Breast epithelium (tissue), 4 donors: ENCODE measurements at regions not wholly inside any gene's neighbourhood (a gene's known extent, or its start where the extent isn't known, plus 50 kb on each side); places are given as distances from the start of the nearest gene placed in this dataset.

Source experiments
- DNase-seq, 2 donors: peaks; one replicate each; pipeline ENCODE4 v3.0.0-alpha.2; 2019; ENCODE audit warnings: low spot score in 2 of 2
- H3K27ac ChIP-seq, 2 donors: fragments of 200-600 bp; sonication (generic) in 1 of 2; one replicate each; pipeline ENCODE4 v1.5.1; 2016 to 2019; ENCODE audit warnings: mild to moderate bottlenecking in 1 of 2
- H3K27me3 ChIP-seq, 2 donors: fragments of 200-600 bp; sonication (generic) in 1 of 2; one replicate each; pipeline versions ENCODE4 v1.5.1 to v1.6.0; 2017 to 2019; ENCODE audit warnings: control low read depth in 1 of 2, mild to moderate bottlenecking in 1 of 2
- H3K36me3 ChIP-seq: fragments of 200-600 bp; one replicate; pipeline ENCODE4 v1.5.1; 2019
- H3K4me1 ChIP-seq, 2 donors: fragments of 200-600 bp; sonication (generic); one replicate each; pipeline ENCODE4 v1.5.1; 2016 to 2019; ENCODE audit warnings: control low read depth in 1 of 2
- H3K4me3 ChIP-seq, 3 donors: fragments of 200-600 bp; sonication (generic); 1 replicate in 2 of 3; 2 replicates in 1 of 3; pipeline ENCODE4 v1.5.1; 2016 to 2019; ENCODE audit warnings: mild to moderate bottlenecking in 3 of 3, moderate library complexity in 2 of 3
- H3K9me3 ChIP-seq, 2 donors: fragments of 200-600 bp; sonication (generic) in 1 of 2; one replicate each; pipeline ENCODE4 v1.5.1; 2016 to 2019; ENCODE audit warnings: control low read depth in 1 of 2
- POLR2A ChIP-seq: fragments of 450-650 bp; IDR thresholded peaks from one replicate; pipeline ENCODE4 v1.6.1; 2016; ENCODE audit warnings: antibody characterized with exemption, mild to moderate bottlenecking, moderate library complexity
- POLR2AphosphoS5 ChIP-seq, 3 donors: sonication (generic); formaldehyde crosslinking; IDR thresholded peaks; one replicate each; pipeline ENCODE4 v1.6.1; 2017; ENCODE audit warnings: antibody characterized with exemption in 3 of 3
- intact Hi-C: fragments of 100-400 bp; cut with DNase I; formaldehyde crosslinking; loops from one replicate; pipeline ENCODE4 v1.15.1; 2023; ENCODE audit warnings: low total_unique reads
- TF ChIP-seq, protein P1 (sequence below), 3 donors: fragments of 450-650 bp; IDR thresholded peaks; one replicate each; pipeline ENCODE4 v1.5.1; 2016 to 2017; ENCODE audit warnings: antibody characterized with exemption in 3 of 3, mild to moderate bottlenecking in 3 of 3, moderate library complexity in 3 of 3

GRCh38 chr10:42996588-42996987, 80.3 kb upstream of the RET start:
- Histone ChIP-seq H3K9me3 (no peaks in the 10 kb centered on the region), H3K4me3 (no peak overlapping the region), H3K36me3 (no peaks in the 10 kb centered on the region), H3K4me1 (no peaks in the 10 kb centered on the region), H3K27ac (no peak overlapping the region), H3K27me3 (no peaks in the 10 kb centered on the region)
- no peak for DNase-seq
- intact Hi-C loops: no loop called here
- TF ChIP-seq POLR2AphosphoS5 (IDR thresholded peaks at IDR 0.05) (no peak), POLR2A (no peak)
- TF ChIP-seq, protein P1, sequence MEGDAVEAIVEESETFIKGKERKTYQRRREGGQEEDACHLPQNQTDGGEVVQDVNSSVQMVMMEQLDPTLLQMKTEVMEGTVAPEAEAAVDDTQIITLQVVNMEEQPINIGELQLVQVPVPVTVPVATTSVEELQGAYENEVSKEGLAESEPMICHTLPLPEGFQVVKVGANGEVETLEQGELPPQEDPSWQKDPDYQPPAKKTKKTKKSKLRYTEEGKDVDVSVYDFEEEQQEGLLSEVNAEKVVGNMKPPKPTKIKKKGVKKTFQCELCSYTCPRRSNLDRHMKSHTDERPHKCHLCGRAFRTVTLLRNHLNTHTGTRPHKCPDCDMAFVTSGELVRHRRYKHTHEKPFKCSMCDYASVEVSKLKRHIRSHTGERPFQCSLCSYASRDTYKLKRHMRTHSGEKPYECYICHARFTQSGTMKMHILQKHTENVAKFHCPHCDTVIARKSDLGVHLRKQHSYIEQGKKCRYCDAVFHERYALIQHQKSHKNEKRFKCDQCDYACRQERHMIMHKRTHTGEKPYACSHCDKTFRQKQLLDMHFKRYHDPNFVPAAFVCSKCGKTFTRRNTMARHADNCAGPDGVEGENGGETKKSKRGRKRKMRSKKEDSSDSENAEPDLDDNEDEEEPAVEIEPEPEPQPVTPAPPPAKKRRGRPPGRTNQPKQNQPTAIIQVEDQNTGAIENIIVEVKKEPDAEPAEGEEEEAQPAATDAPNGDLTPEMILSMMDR (IDR thresholded peaks at IDR 0.05): no peak

DNA sequence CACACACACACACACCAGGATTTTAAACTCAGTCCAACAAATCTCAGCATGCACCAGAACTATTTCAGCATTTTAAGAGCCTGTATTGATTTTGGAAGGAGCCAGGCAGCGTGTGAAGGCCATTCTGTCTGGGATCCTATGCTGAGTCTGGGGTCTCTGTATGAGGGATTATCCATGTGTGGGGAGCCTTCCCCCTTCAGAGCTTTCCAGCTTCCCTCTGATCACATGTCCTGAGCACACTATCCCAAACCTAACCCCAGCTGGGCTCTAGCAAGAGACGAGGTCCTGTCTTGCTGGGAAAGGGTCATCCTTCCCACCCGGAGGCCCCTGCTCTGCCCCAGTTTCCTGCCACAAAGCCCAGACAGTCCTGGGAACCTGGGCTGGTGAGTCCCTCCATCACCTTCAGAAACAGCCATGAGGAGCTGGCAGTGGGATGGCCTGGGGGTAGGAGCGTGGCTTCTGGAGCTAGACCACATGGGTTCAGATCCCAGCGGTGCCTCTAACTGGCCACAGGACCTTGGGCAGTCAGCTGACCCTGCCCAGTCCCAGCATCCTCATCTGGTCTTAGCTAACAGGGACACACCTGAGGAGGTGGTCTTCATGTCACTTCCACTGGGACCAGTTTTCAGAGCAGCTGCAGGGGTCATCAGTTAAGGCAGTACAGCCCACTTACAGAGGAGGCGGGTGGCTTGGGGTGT, 79.6 kb upstream of the RET start:
- H3K27ac ChIP-seq: no peak overlapping the region
- H3K27me3 ChIP-seq: no peaks in the 10 kb centered on the region
- H3K4me3 ChIP-seq: no peak overlapping the region
- intact Hi-C loops: no loop called here
- no peak for TF ChIP-seq POLR2AphosphoS5 (IDR thresholded peaks at IDR 0.05)
- TF ChIP-seq, protein P1 (IDR thresholded peaks at IDR 0.05): no peak
- H3K36me3 ChIP-seq: no peaks in the 10 kb centered on the region
- H3K9me3 ChIP-seq: no peaks in the 10 kb centered on the region
- no peaks in the 10 kb centered on the region for H3K4me1 ChIP-seq
- DNase-seq: no peak

DNA sequence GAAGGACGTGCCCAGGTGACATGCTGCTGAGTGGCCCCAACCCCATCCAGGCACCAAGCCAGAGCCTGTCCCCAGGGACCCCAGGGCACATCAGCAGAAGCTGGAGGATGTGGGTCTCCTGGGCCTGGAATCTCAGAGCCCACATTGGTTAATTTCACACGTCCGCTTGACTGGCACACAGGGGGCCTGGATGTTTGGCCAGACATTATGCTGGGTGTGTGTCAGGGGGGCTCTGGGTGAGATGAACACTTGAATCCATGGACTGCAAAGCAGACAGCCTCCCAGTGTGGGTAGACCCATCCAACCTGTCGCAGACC, 79.1 kb upstream of the RET start:
- no peaks in the 10 kb centered on the region for H3K27me3 ChIP-seq
- no peak for DNase-seq
- no peak for TF ChIP-seq POLR2AphosphoS5 (IDR thresholded peaks at IDR 0.05)
- no peak for TF ChIP-seq POLR2A
- TF ChIP-seq, protein P1 (IDR thresholded peaks at IDR 0.05): no peak

GRCh38 chr10:42998481-42999384, 78.1 kb upstream of the RET start:
- TF ChIP-seq POLR2A (no peak), POLR2AphosphoS5 (IDR thresholded peaks at IDR 0.05) (no peak)
- TF ChIP-seq, protein P1 (IDR thresholded peaks at IDR 0.05): no peak
- DNase-seq: no peak
- intact Hi-C loops: no loop called here
- no peaks in the 10 kb centered on the region for H3K36me3 ChIP-seq
- no peak overlapping the region for H3K27ac ChIP-seq
- no peaks in the 10 kb centered on the region for H3K9me3 ChIP-seq
- no peaks in the 10 kb centered on the region for H3K27me3 ChIP-seq
- H3K4me3 ChIP-seq: no peak overlapping the region
- H3K4me1 ChIP-seq: no peaks in the 10 kb centered on the region

More for the DNA sequence above, 79.1 kb upstream of the RET start:
- H3K4me1 ChIP-seq: no peaks in the 10 kb centered on the region
- intact Hi-C loops: no loop called here
- no peak overlapping the region for H3K4me3 ChIP-seq
- no peak overlapping the region for H3K27ac ChIP-seq
- no peaks in the 10 kb centered on the region for H3K9me3 ChIP-seq
- no peaks in the 10 kb centered on the region for H3K36me3 ChIP-seq

DNA sequence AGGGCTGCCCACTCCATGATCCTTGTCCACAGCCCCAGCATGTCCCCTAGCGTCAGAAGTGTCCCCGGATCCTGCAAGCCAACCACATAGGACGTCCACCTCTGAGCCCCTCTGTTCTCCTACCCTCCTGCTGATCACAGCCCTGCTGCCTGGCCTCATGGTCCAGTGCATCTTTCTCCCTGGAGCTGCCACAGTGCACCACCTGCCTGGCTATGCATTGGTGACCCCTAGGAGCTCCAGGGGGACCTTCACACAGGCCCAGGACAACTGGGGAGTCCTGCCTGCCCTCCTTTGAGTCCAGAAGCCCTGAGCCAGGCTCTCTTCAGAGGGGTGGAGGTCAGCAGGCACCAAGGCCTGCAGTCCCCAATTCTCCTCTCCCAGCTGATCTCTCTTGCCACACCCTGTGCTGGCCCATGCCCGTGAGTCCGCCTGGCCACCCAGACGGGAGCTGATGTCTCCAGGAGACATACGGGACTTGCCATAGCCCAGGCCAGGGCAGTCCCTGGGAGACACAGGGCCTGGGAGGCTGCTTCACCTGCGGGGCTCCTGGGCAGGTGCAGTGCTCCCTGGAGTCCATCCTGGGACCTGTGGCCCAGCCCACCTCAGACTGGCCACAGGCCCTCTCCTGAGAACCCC, 77.4 kb upstream of the RET start:
- H3K36me3 ChIP-seq: no peaks in the 10 kb centered on the region
- H3K4me3 ChIP-seq: no peak overlapping the region
- peak in 1 of 2 donors; percentile 36 for DNase-seq
- no peaks in the 10 kb centered on the region for H3K4me1 ChIP-seq
- intact Hi-C loops: no loop called here
- no peaks in the 10 kb centered on the region for H3K27me3 ChIP-seq
- TF ChIP-seq, protein P1 (IDR thresholded peaks at IDR 0.05): no peak
- TF ChIP-seq POLR2A: no peak
- TF ChIP-seq POLR2AphosphoS5 (IDR thresholded peaks at IDR 0.05): no peak
- H3K9me3 ChIP-seq: no peaks in the 10 kb centered on the region
- no peak overlapping the region for H3K27ac ChIP-seq
